Stomach (tissue), 4 donors: ENCODE measurements at regions not wholly inside any gene's neighbourhood (a gene's known extent, or its start where the extent isn't known, plus 50 kb on each side); places are given as distances from the start of the nearest gene placed in this dataset.

Experiments
- EP300 ChIP-seq: sonication (generic); formaldehyde crosslinking; IDR thresholded peaks from one replicate; pipeline ENCODE4 v1.6.1; 2017; ENCODE audit warnings: antibody characterized with exemption
- POLR2AphosphoS5 ChIP-seq, 3 donors: sonication (generic); formaldehyde crosslinking; IDR thresholded peaks; one replicate each; pipeline ENCODE4 v1.6.1; 2016; ENCODE audit warnings: antibody characterized with exemption in 3 of 3
- TF ChIP-seq, protein P1 (sequence below), 7 experiments: fragments of 450-650 bp in 4 of 7; fragments of 200-600 bp in 3 of 7; sonication (generic) in 3 of 7; IDR thresholded peaks; one replicate each; pipeline ENCODE4 v1.5.1; 2016 to 2019; ENCODE audit warnings: antibody characterized with exemption in 7 of 7, control low read depth in 2 of 7, mild to moderate bottlenecking in 1 of 7

DNA sequence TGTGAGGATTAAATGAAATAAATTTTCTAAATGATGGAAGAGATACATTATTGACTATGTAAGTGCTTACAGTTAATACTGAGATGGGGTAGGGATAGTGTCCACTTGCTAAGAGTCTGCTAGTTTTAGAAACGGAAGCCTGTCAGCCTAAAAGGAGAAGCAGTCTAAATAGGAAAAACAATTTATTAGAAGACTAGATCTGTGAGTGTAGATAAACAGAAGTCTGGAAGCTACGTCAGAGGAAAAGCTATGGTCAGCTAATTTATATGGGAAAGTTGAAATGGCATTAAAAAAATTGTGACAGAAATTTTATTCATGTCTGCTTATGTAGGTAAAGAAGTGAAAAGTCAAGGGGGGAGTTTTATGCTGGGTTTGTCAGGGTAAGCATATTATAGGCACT lies 1338.4 kb upstream of the CHAC2 start:
- TF ChIP-seq, protein P1, sequence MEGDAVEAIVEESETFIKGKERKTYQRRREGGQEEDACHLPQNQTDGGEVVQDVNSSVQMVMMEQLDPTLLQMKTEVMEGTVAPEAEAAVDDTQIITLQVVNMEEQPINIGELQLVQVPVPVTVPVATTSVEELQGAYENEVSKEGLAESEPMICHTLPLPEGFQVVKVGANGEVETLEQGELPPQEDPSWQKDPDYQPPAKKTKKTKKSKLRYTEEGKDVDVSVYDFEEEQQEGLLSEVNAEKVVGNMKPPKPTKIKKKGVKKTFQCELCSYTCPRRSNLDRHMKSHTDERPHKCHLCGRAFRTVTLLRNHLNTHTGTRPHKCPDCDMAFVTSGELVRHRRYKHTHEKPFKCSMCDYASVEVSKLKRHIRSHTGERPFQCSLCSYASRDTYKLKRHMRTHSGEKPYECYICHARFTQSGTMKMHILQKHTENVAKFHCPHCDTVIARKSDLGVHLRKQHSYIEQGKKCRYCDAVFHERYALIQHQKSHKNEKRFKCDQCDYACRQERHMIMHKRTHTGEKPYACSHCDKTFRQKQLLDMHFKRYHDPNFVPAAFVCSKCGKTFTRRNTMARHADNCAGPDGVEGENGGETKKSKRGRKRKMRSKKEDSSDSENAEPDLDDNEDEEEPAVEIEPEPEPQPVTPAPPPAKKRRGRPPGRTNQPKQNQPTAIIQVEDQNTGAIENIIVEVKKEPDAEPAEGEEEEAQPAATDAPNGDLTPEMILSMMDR (IDR thresholded peaks at IDR 0.05) = no peak
- TF ChIP-seq EP300 = no peak
- TF ChIP-seq POLR2AphosphoS5 (IDR thresholded peaks at IDR 0.05) = no peak
